Activated B cell treated with CpG ODN at 0.5 μM for 24 hours (primary cell): ENCODE measurements at regions not wholly inside any gene's neighbourhood (a gene's known extent, or its start where the extent isn't known, plus 50 kb on each side); places are given as distances from the start of the nearest gene placed in this dataset.

Experiments
- ATAC-seq: fragments of 200-7000 bp; cut with Tn5 transposase; one replicate; pipeline ENCODE4 v1.10.0; 2021; ENCODE audit warnings: low read depth, mild to moderate bottlenecking, moderate library complexity
- CTCF ChIA-PET: fragments of 350-600 bp; sonication (Branson Sonifier 250); formaldehyde crosslinking; loops from one replicate; lab custom pipeline; 2021; ENCODE audit warnings: antibody characterized with exemption; lab: Charles Lee
- POLR2A ChIA-PET: fragments of 350-600 bp; sonication (Branson Sonifier 250); formaldehyde crosslinking; loops from one replicate; lab custom pipeline; 2021; ENCODE audit warnings: antibody characterized with exemption; lab: Charles Lee
- DNase-seq: peaks from one replicate; pipeline ENCODE4 v3.0.0; 2022
- H3K27ac Mint-ChIP-seq: one replicate; pipeline ENCODE4 v1.8.0; 2020; ENCODE audit warnings: mixed read lengths
- H3K27me3 Mint-ChIP-seq: one replicate; pipeline ENCODE4 v1.8.0; 2021; ENCODE audit warnings: mixed read lengths
- H3K36me3 Mint-ChIP-seq: one replicate; pipeline ENCODE4 v1.8.0; 2021; ENCODE audit warnings: low read depth, mixed read lengths
- H3K4me1 Mint-ChIP-seq: one replicate; pipeline ENCODE4 v1.8.0; 2021; ENCODE audit warnings: mixed read lengths
- H3K4me3 Mint-ChIP-seq: one replicate; pipeline ENCODE4 v1.8.0; 2020; ENCODE audit warnings: mild to moderate bottlenecking, mixed read lengths
- H3K9me3 Mint-ChIP-seq: one replicate; pipeline ENCODE4 v1.8.0; 2020; ENCODE audit warnings: mixed read lengths
- CTCF ChIP-seq: fragments of 200-600 bp; IDR thresholded peaks from one replicate; pipeline ENCODE4 v1.8.0; 2022; ENCODE audit warnings: antibody characterized with exemption, mild to moderate bottlenecking
- intact Hi-C: fragments of 100-400 bp; cut with micrococcal nuclease; formaldehyde crosslinking; loops from one replicate; pipeline ENCODE4 v1.15.1; 2024

DNA sequence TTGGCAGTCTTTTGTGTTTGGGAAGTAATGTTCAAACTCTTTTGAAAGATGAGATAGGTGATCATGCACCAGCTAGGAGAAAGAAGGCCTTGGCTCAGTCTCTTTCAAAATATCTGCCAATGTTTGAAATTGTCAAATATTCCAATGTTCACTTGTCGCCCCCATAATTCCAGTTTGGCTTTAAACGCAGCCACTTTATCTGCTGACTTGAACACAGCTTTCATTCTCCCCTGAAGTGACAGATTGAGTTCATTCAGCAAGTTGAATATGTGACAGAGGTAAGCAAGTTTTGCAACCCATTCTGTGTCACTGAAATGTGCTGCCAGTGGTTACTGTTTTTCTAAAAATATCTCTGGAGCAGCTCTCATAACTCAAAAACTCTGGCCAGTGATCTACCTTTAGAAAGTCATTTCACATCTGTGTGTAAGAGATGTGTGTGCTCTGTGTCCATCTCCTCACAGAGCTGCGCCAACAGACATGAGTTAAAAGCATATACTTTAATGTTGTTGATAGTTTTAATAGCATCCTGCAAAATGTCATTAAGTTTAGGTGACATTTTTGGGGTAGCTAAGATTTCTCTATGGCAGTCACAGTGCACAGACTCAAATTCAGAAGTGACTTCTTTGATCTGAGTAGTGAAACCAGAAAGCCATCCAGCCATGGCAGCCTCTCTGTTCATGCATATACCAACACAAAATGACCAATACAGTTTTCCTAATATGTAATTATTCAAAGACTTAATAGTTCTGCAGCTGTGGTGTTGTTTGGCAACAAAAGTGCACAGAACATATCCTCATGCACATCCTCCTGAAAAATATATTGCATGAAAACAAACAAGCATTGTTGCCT is 614.3 kb upstream of the MIS18BP1 start:
- ChIA-PET POLR2A (no interaction called here), CTCF (no interaction called here)
- no peak for TF ChIP-seq CTCF
- Mint-ChIP-seq H3K27ac (no peak overlapping the region), H3K36me3 (no peaks in the 10 kb centered on the region), H3K4me3 (no peak overlapping the region), H3K27me3 (no peaks in the 10 kb centered on the region), H3K4me1 (no peaks in the 10 kb centered on the region), H3K9me3 (peaks cover 18% of the 10 kb centered on the region)
- DNase-seq (no peak), ATAC-seq (no peak)
- intact Hi-C loops = no loop called here

DNA sequence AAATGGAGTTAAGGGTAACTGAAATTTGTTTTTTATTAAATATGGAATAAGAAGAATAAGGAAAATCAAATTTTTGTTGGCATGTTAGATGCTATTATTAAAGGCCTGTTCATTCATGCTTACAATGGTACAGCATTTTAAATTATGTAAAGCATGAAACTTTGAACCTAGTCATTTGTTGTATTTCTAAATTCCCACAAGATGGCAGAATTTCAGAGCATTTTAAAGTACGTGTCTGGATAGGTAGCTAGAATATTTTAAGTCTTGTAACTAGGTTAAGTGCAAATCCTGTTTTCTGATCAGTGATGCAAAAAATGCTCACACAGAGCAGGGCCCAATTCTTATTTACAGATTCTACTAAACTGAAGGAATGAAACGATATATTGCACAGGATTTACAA is 585.6 kb upstream of the MIS18BP1 start:
- no peak for TF ChIP-seq CTCF
- CTCF ChIA-PET = no interaction called here

DNA sequence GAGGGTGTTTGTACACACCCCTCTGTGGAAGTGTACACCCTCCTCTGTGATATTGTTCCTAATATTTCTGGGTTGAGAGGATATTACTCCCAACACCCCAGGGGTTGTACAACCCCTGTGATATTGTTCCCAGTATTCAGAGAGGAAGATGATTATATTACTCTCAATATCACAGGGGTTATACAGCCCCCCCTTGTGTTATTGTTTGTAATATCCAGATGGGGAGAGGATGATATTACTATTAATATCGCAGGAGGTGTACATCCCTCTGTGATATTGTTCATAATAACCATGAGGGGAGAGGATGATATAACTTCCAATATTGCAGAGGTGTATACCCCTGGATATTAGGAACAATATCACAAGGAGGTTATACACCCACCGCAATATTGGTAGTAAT is 566.1 kb upstream of the MIS18BP1 start:
- POLR2A ChIA-PET = no interaction called here

More for the DNA sequence above, 585.6 kb upstream of the MIS18BP1 start:
- intact Hi-C loops = no loop called here
- ATAC-seq (no peak), DNase-seq (no peak)
- H3K27ac Mint-ChIP-seq = no peak overlapping the region
- no peaks in the 10 kb centered on the region for H3K4me1 Mint-ChIP-seq
- POLR2A ChIA-PET = no interaction called here
- H3K9me3 Mint-ChIP-seq = no peaks in the 10 kb centered on the region
- H3K36me3 Mint-ChIP-seq = no peaks in the 10 kb centered on the region
- no peaks in the 10 kb centered on the region for H3K27me3 Mint-ChIP-seq
- H3K4me3 Mint-ChIP-seq = no peak overlapping the region

DNA sequence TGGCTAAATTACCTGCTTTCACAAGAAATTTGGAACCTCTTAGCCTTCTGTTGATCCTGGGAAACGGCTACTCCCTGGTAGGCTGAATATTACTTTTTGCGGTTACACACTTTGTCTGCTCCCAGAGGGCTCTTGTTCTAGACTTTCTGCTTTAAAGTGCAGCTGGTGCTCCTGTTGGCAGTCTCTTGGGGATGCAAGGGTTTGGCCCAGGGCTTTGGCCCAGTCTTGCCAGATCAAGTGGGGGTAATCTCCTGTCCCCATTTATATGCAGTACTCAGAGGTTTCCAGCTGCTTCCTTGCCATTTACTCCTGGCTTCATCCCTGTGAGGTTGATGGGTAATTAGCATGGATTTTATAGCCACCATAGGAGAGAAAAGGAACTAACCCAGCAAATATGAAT is 558.2 kb upstream of the MIS18BP1 start:
- POLR2A ChIA-PET = no interaction called here
- H3K27ac Mint-ChIP-seq = no peak overlapping the region
- H3K4me3 Mint-ChIP-seq = no peak overlapping the region
- ATAC-seq (no peak), DNase-seq (no peak)
- no peaks in the 10 kb centered on the region for H3K9me3 Mint-ChIP-seq
- no peaks in the 10 kb centered on the region for H3K4me1 Mint-ChIP-seq
- no peaks in the 10 kb centered on the region for H3K27me3 Mint-ChIP-seq
- intact Hi-C loops = no loop called here
- TF ChIP-seq CTCF = no peak
- H3K36me3 Mint-ChIP-seq = no peaks in the 10 kb centered on the region
- CTCF ChIA-PET = no interaction called here

More for the DNA sequence above, 566.1 kb upstream of the MIS18BP1 start:
- no peak for ATAC-seq
- intact Hi-C loops = no loop called here
- no peaks in the 10 kb centered on the region for H3K4me1 Mint-ChIP-seq
- CTCF ChIA-PET = no interaction called here
- H3K4me3 Mint-ChIP-seq = no peak overlapping the region
- DNase-seq = no peak
- H3K27ac Mint-ChIP-seq = no peak overlapping the region
- no peak for TF ChIP-seq CTCF
- H3K9me3 Mint-ChIP-seq = peaks cover 2% of the 10 kb centered on the region
- H3K36me3 Mint-ChIP-seq = no peaks in the 10 kb centered on the region
- H3K27me3 Mint-ChIP-seq = no peaks in the 10 kb centered on the region

DNA sequence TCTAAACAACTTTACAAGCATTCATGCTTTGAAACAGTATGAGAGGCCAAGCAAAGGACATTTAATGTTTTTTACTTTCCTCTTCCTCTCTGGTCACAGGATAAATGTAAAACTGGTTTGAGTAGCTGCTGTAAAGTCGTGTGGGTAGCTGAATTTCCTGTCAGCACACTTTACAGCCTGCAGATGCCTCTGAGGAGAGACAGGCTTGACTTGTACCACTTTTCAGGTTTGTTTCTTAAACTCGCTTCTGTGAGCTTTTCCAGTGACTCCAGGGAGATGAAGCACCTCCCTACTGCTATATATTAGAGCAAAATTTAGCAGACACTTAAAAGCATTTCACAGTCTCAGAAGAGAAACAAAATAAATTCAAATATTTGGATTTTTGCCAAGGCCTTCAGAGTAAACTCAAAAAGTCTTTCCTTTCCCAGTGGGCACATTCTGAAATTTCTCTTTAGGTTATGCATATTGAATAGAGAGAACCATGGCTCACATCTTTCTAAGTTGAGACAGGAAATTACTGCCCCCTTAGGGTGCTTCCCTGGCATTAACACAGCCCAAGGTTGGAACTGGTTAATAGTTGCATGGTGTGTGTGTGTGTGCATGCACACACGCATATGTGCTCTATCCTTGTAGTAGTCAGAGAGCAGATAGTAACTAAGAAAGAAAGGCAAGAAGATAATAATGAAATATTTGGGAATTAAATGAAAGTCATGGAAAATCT is 557.3 kb upstream of the MIS18BP1 start:
- CTCF ChIA-PET = no interaction called here
- POLR2A ChIA-PET = no interaction called here
- no peak for TF ChIP-seq CTCF
- Mint-ChIP-seq H3K27ac (no peak overlapping the region), H3K27me3 (no peaks in the 10 kb centered on the region), H3K36me3 (no peaks in the 10 kb centered on the region), H3K9me3 (no peaks in the 10 kb centered on the region), H3K4me1 (no peaks in the 10 kb centered on the region), H3K4me3 (no peak overlapping the region)
- intact Hi-C loops = no loop called here
- no peak for ATAC-seq
- DNase-seq = no peak
